PC-3 (cell line): ENCODE measurements at regions not wholly inside any gene's neighbourhood (a gene's known extent, or its start where the extent isn't known, plus 50 kb on each side); places are given as distances from the start of the nearest gene placed in this dataset.

ENCODE experiments used
- CTCF ChIP-seq: fragments of 300-600 bp; sonication (generic); conservative IDR thresholded peaks from 2 replicates; pipeline ENCODE4 v1.5.1; 2017; ENCODE audit warnings: antibody characterized with exemption, low read depth, mild to moderate bottlenecking, low read length
- EZH2 ChIP-seq: fragments of 300-600 bp; sonication (generic); IDR thresholded peaks from one replicate; pipeline ENCODE4 v1.6.1; 2017; ENCODE audit warnings: antibody characterized with exemption, mild to moderate bottlenecking, low read length; ENCODE audit not compliant: unreplicated experiment
- EZH2phosphoT487 ChIP-seq: fragments of 300-600 bp; sonication (generic); IDR thresholded peaks from 2 replicates; pipeline ENCODE4 v1.6.1; 2018; ENCODE audit warnings: mild to moderate bottlenecking, antibody characterized with exemption, low read length, borderline replicate concordance

GRCh38 chr5:75894482-75894881, 177.2 kb upstream of the POC5 start:
- TF ChIP-seq CTCF (no peak), EZH2 (no peak), EZH2phosphoT487 (no peak)
